BJ (cell line): ENCODE measurements at regions not wholly inside any gene's neighbourhood (a gene's known extent, or its start where the extent isn't known, plus 50 kb on each side); places are given as distances from the start of the nearest gene placed in this dataset.

Experiments
- CTCF ChIA-PET: fragments of 350-600 bp; formaldehyde crosslinking; extraction: SDS; loops from one replicate; lab custom pipeline; 2021; ENCODE audit warnings: antibody characterized with exemption, inconsistent platforms; lab: Yijun Ruan, JAX
- POLR2A ChIA-PET: fragments of 300-600 bp; sonication (Branson Sonifier 250); formaldehyde crosslinking; extraction: SDS; loops from one replicate; lab custom pipeline; 2021; ENCODE audit warnings: antibody characterized with exemption; lab: Charles Lee
- DNase-seq: peaks from one replicate; pipeline ENCODE4 v3.0.0-alpha.2; 2011; ENCODE audit warnings: low read depth
- H3K27me3 ChIP-seq: 2 replicates; pipeline ENCODE4 v1.6.0; 2011; ENCODE audit warnings: low read length; ENCODE audit not compliant: control insufficient read depth, insufficient read depth
- H3K36me3 ChIP-seq: 2 replicates; pipeline ENCODE4 v1.5.1; 2011; ENCODE audit warnings: low read length; ENCODE audit not compliant: control insufficient read depth, insufficient read depth
- H3K4me3 ChIP-seq: 2 replicates; pipeline ENCODE4 v1.5.1; 2011; ENCODE audit warnings: low read depth, mild to moderate bottlenecking, control low read depth, low read length
- CTCF ChIP-seq: IDR thresholded peaks from 2 replicates; pipeline ENCODE4 v1.5.1; 2011; ENCODE audit warnings: low read depth, mild to moderate bottlenecking, control low read depth, inconsistent platforms, low read length, moderate library complexity; ENCODE audit not compliant: insufficient read depth

GRCh38 chr10:6823770-6824169 lies 243.7 kb upstream of the PRKCQ start:
- TF ChIP-seq CTCF, result no peak
- Histone ChIP-seq H3K27me3 (no peaks in the 10 kb centered on the region), H3K36me3 (no peaks in the 10 kb centered on the region), H3K4me3 (no peak overlapping the region)
- DNase-seq, result no peak
- POLR2A ChIA-PET, result no interaction called here
- CTCF ChIA-PET, result no interaction called here

GRCh38 chr10:6819301-6819700 lies 239.2 kb upstream of the PRKCQ start:
- POLR2A ChIA-PET, result no interaction called here
- no peaks in the 10 kb centered on the region for H3K27me3 ChIP-seq
- TF ChIP-seq CTCF, result no peak
- no peak for DNase-seq
- CTCF ChIA-PET, result no interaction called here
- no peak overlapping the region for H3K4me3 ChIP-seq
- no peaks in the 10 kb centered on the region for H3K36me3 ChIP-seq

DNA sequence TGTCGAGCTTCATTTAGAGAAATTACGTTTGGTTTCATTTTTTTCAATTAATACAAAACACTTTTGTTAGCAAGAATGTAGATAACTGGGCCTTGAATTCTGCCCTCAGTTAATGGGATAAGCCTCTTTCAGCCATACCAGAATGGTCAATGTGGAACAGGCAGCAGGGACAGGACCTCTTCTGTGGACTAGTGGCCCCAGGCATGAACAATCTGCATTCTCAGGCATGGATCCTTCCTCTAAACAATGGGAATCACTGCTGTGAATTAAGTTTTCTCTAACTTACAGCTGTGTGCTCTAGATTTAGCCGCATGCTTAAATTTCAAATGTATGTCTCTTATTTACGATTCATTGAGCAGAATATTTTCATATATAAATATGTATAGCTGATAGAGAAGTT lies 237.7 kb upstream of the PRKCQ start:
- POLR2A ChIA-PET, result no interaction called here
- no peak overlapping the region for H3K4me3 ChIP-seq
- no peaks in the 10 kb centered on the region for H3K27me3 ChIP-seq
- TF ChIP-seq CTCF, result no peak
- CTCF ChIA-PET, result interaction anchor here (0.6 kb wide), 1 partner anchor 361 kb away, joined by 3 read pairs; no protein-coding TSS in a partner anchor
- no peaks in the 10 kb centered on the region for H3K36me3 ChIP-seq
- DNase-seq, result no peak

GRCh38 chr10:6815346-6815745 lies 235.3 kb upstream of the PRKCQ start:
- no peak overlapping the region for H3K4me3 ChIP-seq
- CTCF ChIA-PET, result no interaction called here
- DNase-seq, result no peak
- no peak for TF ChIP-seq CTCF
- no peaks in the 10 kb centered on the region for H3K36me3 ChIP-seq
- POLR2A ChIA-PET, result no interaction called here
- no peaks in the 10 kb centered on the region for H3K27me3 ChIP-seq

DNA sequence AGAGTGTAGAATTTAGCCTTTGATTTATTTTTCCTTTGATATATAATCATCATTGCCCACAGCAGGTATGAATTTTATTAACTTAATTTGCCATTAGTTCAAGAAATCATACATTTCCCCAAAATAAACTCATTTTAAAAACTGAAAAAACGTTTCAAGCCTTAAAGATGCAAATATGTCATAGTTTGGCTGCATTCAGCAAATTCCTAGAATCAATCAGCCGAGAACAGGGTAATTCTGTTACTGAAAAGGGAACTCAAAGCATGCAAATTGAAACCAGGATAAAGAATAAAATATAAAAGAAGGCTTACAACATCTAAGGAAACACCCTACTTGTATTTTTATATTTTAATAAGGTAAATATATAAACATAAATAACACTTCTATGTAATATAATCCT lies 233.8 kb upstream of the PRKCQ start:
- Histone ChIP-seq H3K4me3 (no peak overlapping the region), H3K36me3 (no peaks in the 10 kb centered on the region), H3K27me3 (no peaks in the 10 kb centered on the region)
- ChIA-PET POLR2A (no interaction called here), CTCF (no interaction called here)
- DNase-seq, result no peak
- no peak for TF ChIP-seq CTCF
